Bronchial epithelial cell (primary cell): ENCODE measurements at regions not wholly inside any gene's neighbourhood (a gene's known extent, or its start where the extent isn't known, plus 50 kb on each side); places are given as distances from the start of the nearest gene placed in this dataset.

ENCODE experiments used
- DNase-seq: peaks from one replicate; pipeline ENCODE4 v3.0.0-alpha.2; 2010; ENCODE audit warnings: low read depth
- FAIRE-seq: peaks from 2 replicates; lab custom pipeline; 2011; peaks lifted over from hg19 to GRCh38; lab: Jason Lieb, UNC
- H3K27me3 ChIP-seq: 2 replicates; pipeline ENCODE4 v1.5.1; 2011; ENCODE audit warnings: low read length; ENCODE audit not compliant: control insufficient read depth, insufficient read depth
- H3K36me3 ChIP-seq: 2 replicates; pipeline ENCODE4 v1.5.1; 2011; ENCODE audit warnings: low read length; ENCODE audit not compliant: control insufficient read depth, insufficient read depth
- H3K4me3 ChIP-seq: 2 replicates; pipeline ENCODE4 v1.5.1; 2011; ENCODE audit warnings: mild to moderate bottlenecking, low read depth, low read length, control low read depth
- TF ChIP-seq, protein P1 (sequence below): IDR thresholded peaks from 2 replicates; pipeline ENCODE4 v1.5.1; 2011; ENCODE audit warnings: mild to moderate bottlenecking, moderate library complexity, low read length, control low read depth, inconsistent platforms; ENCODE audit not compliant: insufficient read depth, severe bottlenecking

DNA sequence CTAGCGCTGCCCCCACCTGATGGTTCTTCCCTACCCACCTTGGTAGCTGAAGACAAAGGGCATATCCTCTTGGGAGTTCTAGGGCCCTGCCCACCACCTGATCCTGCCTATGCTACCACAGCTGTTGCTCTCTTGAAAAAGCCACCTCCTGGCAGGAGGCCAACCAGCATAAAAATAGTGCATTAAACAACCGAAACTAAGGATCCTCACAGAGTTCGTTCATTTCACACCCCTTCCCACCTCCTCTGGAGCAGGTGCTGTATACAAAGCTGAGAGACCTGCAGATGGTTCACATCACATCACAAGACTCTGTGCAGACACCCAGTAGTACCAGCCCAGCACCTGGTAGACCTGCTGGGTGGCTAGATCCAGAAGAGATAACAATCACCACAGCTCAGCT is 1348.0 kb upstream of the TMEFF2 start:
- Histone ChIP-seq H3K27me3 (no peaks in the 10 kb centered on the region), H3K36me3 (no peaks in the 10 kb centered on the region), H3K4me3 (no peak overlapping the region)
- DNase-seq (no peak), FAIRE-seq (no peak)
- TF ChIP-seq, protein P1, sequence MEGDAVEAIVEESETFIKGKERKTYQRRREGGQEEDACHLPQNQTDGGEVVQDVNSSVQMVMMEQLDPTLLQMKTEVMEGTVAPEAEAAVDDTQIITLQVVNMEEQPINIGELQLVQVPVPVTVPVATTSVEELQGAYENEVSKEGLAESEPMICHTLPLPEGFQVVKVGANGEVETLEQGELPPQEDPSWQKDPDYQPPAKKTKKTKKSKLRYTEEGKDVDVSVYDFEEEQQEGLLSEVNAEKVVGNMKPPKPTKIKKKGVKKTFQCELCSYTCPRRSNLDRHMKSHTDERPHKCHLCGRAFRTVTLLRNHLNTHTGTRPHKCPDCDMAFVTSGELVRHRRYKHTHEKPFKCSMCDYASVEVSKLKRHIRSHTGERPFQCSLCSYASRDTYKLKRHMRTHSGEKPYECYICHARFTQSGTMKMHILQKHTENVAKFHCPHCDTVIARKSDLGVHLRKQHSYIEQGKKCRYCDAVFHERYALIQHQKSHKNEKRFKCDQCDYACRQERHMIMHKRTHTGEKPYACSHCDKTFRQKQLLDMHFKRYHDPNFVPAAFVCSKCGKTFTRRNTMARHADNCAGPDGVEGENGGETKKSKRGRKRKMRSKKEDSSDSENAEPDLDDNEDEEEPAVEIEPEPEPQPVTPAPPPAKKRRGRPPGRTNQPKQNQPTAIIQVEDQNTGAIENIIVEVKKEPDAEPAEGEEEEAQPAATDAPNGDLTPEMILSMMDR = no peak

DNA sequence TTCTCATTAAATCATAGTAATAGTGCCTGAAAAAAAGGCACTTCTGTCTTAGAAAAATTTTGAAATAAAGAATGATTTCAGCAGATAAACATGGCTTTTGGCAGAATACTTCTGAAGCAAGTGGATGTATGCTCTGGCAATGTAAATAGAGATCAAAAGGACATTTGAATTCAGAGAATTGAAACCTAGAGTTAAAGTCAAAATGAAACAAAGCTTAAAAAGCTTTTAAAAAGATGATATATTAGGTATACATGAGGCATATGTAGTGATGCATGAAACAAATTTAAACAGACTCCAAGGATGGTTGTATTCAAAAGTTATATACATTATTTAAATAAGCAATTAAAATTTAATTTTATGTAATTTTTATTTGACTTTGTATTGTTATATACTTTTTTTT is 1344.5 kb upstream of the TMEFF2 start:
- no peak for FAIRE-seq
- TF ChIP-seq, protein P1 = no peak
- Histone ChIP-seq H3K27me3 (no peaks in the 10 kb centered on the region), H3K36me3 (no peaks in the 10 kb centered on the region), H3K4me3 (no peak overlapping the region)
- no peak for DNase-seq

GRCh38 chr2:193538061-193538460 is 1343.3 kb upstream of the TMEFF2 start:
- FAIRE-seq = no peak
- DNase-seq = peak; percentile 68
- no peaks in the 10 kb centered on the region for H3K36me3 ChIP-seq
- no peaks in the 10 kb centered on the region for H3K27me3 ChIP-seq
- H3K4me3 ChIP-seq = no peak overlapping the region
- TF ChIP-seq, protein P1 = no peak

DNA sequence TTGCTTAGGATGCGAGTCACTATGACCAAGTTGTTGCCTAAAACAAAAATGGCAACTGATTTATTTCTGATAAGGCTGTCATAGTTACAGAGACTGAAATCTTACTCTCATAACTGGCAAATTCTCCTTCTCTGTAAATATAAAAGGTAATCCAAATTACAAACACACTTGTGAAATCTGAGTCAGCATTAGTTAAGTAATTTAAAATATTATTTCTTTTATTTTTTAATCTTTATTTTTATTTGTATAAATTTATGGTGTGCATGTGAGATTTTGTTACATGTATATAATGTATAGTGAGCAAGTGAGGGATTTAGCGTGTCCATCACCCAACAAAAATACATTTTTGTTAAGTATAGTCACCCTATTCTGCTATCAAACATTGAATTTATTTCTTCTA is 1342.8 kb upstream of the TMEFF2 start:
- FAIRE-seq = no peak
- no peak for DNase-seq
- no peaks in the 10 kb centered on the region for H3K36me3 ChIP-seq
- TF ChIP-seq, protein P1 = no peak
- no peaks in the 10 kb centered on the region for H3K27me3 ChIP-seq
- H3K4me3 ChIP-seq = no peak overlapping the region

GRCh38 chr2:193528458-193528857 is 1333.7 kb upstream of the TMEFF2 start:
- Histone ChIP-seq H3K27me3 (no peaks in the 10 kb centered on the region), H3K36me3 (no peaks in the 10 kb centered on the region), H3K4me3 (no peak overlapping the region)
- TF ChIP-seq, protein P1 = no peak
- FAIRE-seq (no peak), DNase-seq (no peak)

- H3K4me3 ChIP-seq = no peak overlapping the region
- TF ChIP-seq, protein P1 = no peak
- FAIRE-seq (no peak), DNase-seq (no peak)
- H3K27me3 ChIP-seq = no peaks in the 10 kb centered on the region
- no peaks in the 10 kb centered on the region for H3K36me3 ChIP-seq
These were observed 1332.4 kb upstream of the TMEFF2 start for GRCh38 chr2:193527146-193527545.
